ENCODE measurements at regions not wholly inside any gene's neighbourhood (a gene's known extent, or its start where the extent isn't known, plus 50 kb on each side); places are given as distances from the start of the nearest gene placed in this dataset.

DNA sequence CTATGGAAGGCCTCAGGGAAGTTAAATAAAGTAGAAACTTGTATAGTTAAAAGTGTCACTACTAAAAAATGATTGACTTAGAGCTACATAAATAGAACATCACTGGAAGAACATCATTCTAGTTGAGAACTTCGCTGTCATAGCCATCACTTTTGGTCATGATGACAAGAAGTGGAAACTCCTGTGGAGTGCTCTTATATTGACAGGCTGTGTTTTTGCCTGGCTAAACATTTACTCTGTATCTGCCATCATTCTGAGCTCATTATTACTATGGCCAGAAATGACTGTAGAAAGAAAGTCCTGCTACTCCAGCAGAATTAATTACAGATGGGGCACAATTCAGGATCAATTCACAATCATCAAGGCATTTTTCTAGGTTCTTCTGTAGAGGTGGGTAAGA, 165.1 kb upstream of the GOLIM4 start:
- no peak for DNase-seq
- no peaks in the 10 kb centered on the region for H3K27me3 Mint-ChIP-seq

DNA sequence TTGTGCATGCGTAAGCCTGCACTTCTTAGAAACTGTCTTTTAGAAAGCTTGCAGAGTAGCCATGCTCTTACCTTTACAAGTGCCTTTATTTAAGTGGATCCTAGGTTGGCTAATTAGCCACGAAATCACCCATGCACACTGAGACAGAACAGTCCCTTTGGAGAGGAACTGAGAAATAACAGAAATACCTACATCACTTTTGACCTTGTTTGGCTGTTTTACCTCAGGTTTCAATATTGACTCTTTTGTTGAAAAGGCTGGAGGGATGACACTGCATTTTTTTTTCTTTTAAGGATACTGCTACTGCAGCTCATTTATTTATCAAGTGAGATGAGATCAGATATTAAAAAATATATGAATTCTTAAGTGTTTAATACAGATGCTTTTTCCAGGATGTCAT, 155.6 kb upstream of the GOLIM4 start:
- Mint-ChIP-seq H3K4me3 (no peak overlapping the region), H3K27me3 (peaks cover 57% of the 10 kb centered on the region)

More for the DNA sequence above, 165.1 kb upstream of the GOLIM4 start:
- no peak overlapping the region for H3K4me3 Mint-ChIP-seq
- no peaks in the 10 kb centered on the region for H3K36me3 Mint-ChIP-seq (ENCODE audit: low read depth)
- no peaks in the 10 kb centered on the region for H3K4me1 Mint-ChIP-seq (ENCODE audit: low read depth)
- peaks cover 3% of the 10 kb centered on the region for H3K9me3 Mint-ChIP-seq
- no peak overlapping the region for H3K27ac Mint-ChIP-seq

DNA sequence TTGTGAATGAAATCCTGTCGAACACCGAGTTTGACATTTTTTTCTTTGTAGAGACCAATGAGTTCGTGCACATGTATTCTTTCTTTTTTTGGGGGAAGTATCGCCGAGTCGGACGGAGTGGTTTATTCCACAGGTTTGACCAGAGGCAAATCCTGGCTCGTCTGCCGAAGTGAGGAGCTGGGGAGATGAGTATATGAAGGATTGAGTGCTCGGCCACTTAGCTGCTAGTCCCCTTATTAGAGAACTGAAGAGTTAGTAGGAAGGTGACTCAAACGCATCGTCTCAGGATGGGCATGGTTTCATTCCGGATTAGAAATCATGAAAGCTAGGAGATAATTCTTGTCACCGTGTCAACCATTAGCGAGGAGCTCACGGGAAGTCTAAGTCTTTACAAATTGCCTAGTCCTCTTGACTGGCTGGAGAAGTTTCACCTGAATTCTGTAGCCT, 154.7 kb upstream of the GOLIM4 start:
- Mint-ChIP-seq H3K4me1 (ENCODE audit: low read depth) (peaks cover 12% of the 10 kb centered on the region), H3K27me3 (peaks cover 60% of the 10 kb centered on the region), H3K9me3 (no peaks in the 10 kb centered on the region), H3K4me3 (peak overlapping the region; percentile 60), H3K27ac (no peak overlapping the region), H3K36me3 (ENCODE audit: low read depth) (no peaks in the 10 kb centered on the region)
- DNase-seq, result no peak

More for the DNA sequence above, 155.6 kb upstream of the GOLIM4 start:
- Mint-ChIP-seq H3K27ac (no peak overlapping the region), H3K36me3 (ENCODE audit: low read depth) (no peaks in the 10 kb centered on the region), H3K4me1 (ENCODE audit: low read depth) (peaks cover 12% of the 10 kb centered on the region), H3K9me3 (no peaks in the 10 kb centered on the region)
- DNase-seq, result no peak

- peak overlapping the region; percentile 60 for H3K4me3 Mint-ChIP-seq
- H3K27me3 Mint-ChIP-seq, result peaks cover 60% of the 10 kb centered on the region
- H3K27ac Mint-ChIP-seq, result no peak overlapping the region
- no peaks in the 10 kb centered on the region for H3K9me3 Mint-ChIP-seq
- no peaks in the 10 kb centered on the region for H3K36me3 Mint-ChIP-seq (ENCODE audit: low read depth)
- DNase-seq, result peak; percentile 32
- peaks cover 12% of the 10 kb centered on the region for H3K4me1 Mint-ChIP-seq (ENCODE audit: low read depth)
Measured at GRCh38 chr3:168249550-168250414, 154.1 kb upstream of the GOLIM4 start.

DNA sequence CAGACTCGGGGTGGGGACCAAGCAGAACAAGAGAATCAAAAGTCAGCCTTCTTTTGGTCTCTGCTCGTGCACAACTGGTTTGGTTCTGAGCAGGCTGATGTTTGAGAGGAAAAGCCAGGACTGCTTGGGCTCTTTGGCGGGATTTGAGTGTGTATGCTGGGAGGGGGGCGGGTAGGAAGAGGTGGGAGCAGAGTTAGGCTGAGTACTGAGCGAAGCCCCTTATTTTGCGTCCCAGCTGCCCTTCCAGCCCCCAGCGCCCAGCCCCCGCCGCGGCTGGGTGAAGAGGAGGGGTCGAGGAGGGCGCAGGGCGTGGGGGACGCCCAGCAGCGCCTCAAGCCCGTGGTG, 153.5 kb upstream of the GOLIM4 start:
- DNase-seq, result no peak
- peak overlapping the region; percentile 51 for H3K4me3 Mint-ChIP-seq
- H3K9me3 Mint-ChIP-seq, result no peaks in the 10 kb centered on the region

GRCh38 chr3:168248383-168249204, 152.9 kb upstream of the GOLIM4 start:
- Mint-ChIP-seq H3K27me3 (peaks cover 57% of the 10 kb centered on the region), H3K36me3 (ENCODE audit: low read depth) (no peaks in the 10 kb centered on the region), H3K9me3 (no peaks in the 10 kb centered on the region), H3K27ac (no peak overlapping the region), H3K4me1 (ENCODE audit: low read depth) (peaks cover 12% of the 10 kb centered on the region), H3K4me3 (peak overlapping the region; percentile 51)
- DNase-seq, result no peak

More for the DNA sequence above, 153.5 kb upstream of the GOLIM4 start:
- peaks cover 60% of the 10 kb centered on the region for H3K27me3 Mint-ChIP-seq
- H3K36me3 Mint-ChIP-seq (ENCODE audit: low read depth), result no peaks in the 10 kb centered on the region
- H3K27ac Mint-ChIP-seq, result no peak overlapping the region
- H3K4me1 Mint-ChIP-seq (ENCODE audit: low read depth), result peaks cover 12% of the 10 kb centered on the region

DNA sequence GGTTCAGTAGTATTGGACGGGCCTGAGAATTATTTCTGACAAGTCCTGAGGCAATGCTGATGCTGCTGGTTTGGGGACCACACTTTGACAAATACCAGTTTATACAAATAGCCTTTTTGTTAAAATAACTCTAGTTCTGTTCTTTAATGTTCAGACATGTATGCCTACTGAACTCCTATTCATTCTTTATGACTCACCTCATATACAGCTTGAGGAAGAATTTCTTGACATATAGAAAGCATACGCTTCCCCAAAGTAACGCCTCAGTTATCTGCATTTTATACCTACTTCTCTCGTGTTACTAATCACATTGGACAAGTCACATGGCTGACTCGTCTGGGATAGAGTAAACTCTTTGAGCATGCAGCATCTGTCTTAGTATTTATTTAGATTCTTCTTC, 145.4 kb upstream of the GOLIM4 start:
- Mint-ChIP-seq H3K27ac (no peak overlapping the region), H3K4me1 (ENCODE audit: low read depth) (no peaks in the 10 kb centered on the region), H3K27me3 (peaks cover 4% of the 10 kb centered on the region), H3K36me3 (ENCODE audit: low read depth) (no peaks in the 10 kb centered on the region), H3K9me3 (no peaks in the 10 kb centered on the region), H3K4me3 (no peak overlapping the region)
- no peak for DNase-seq

GRCh38 chr3:168239287-168239686, 143.6 kb upstream of the GOLIM4 start:
- no peaks in the 10 kb centered on the region for H3K4me1 Mint-ChIP-seq (ENCODE audit: low read depth)
- H3K27me3 Mint-ChIP-seq, result no peaks in the 10 kb centered on the region
- H3K36me3 Mint-ChIP-seq (ENCODE audit: low read depth), result no peaks in the 10 kb centered on the region
- H3K9me3 Mint-ChIP-seq, result no peaks in the 10 kb centered on the region
- H3K27ac Mint-ChIP-seq, result no peak overlapping the region
- no peak overlapping the region for H3K4me3 Mint-ChIP-seq
- no peak for DNase-seq

GRCh38 chr3:168233001-168233400, 137.3 kb upstream of the GOLIM4 start:
- no peak overlapping the region for H3K4me3 Mint-ChIP-seq
- DNase-seq, result no peak
- H3K27ac Mint-ChIP-seq, result no peak overlapping the region
- H3K4me1 Mint-ChIP-seq (ENCODE audit: low read depth), result no peaks in the 10 kb centered on the region
- H3K9me3 Mint-ChIP-seq, result no peaks in the 10 kb centered on the region
- H3K27me3 Mint-ChIP-seq, result no peaks in the 10 kb centered on the region
- H3K36me3 Mint-ChIP-seq (ENCODE audit: low read depth), result no peaks in the 10 kb centered on the region

DNA sequence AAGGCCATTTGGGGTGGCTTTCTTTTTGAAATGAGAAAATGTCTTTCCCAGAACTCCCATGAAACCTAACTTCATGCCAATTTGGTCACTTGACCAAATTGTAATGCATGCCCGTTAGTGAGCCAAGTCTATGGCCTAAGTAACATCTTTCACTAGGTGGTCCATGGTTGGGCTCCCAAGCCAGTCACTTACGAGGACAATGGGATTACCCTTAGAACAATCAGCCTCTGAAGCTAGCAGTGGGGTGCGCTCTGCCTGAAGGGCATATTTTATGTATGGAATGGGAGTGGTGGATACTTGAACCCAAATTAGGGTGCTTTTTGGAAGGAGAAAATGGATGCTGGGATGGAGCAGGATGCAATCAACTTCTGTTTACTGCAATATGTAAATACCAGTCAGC, 127.4 kb upstream of the GOLIM4 start:
- Mint-ChIP-seq H3K9me3 (no peaks in the 10 kb centered on the region), H3K27ac (no peak overlapping the region), H3K36me3 (ENCODE audit: low read depth) (no peaks in the 10 kb centered on the region), H3K4me1 (ENCODE audit: low read depth) (no peaks in the 10 kb centered on the region), H3K4me3 (no peak overlapping the region), H3K27me3 (peaks cover 4% of the 10 kb centered on the region)
- DNase-seq, result no peak

- no peak for DNase-seq
- no peaks in the 10 kb centered on the region for H3K9me3 Mint-ChIP-seq
- no peak overlapping the region for H3K27ac Mint-ChIP-seq
- H3K27me3 Mint-ChIP-seq, result peaks cover 4% of the 10 kb centered on the region
- no peaks in the 10 kb centered on the region for H3K4me1 Mint-ChIP-seq (ENCODE audit: low read depth)
- H3K36me3 Mint-ChIP-seq (ENCODE audit: low read depth), result no peaks in the 10 kb centered on the region
- no peak overlapping the region for H3K4me3 Mint-ChIP-seq
Measured at GRCh38 chr3:168220556-168220955, 124.8 kb upstream of the GOLIM4 start.

GRCh38 chr3:168219530-168219929, 123.8 kb upstream of the GOLIM4 start:
- Mint-ChIP-seq H3K36me3 (ENCODE audit: low read depth) (no peaks in the 10 kb centered on the region), H3K4me1 (ENCODE audit: low read depth) (no peaks in the 10 kb centered on the region), H3K27ac (no peak overlapping the region), H3K27me3 (peaks cover 4% of the 10 kb centered on the region), H3K4me3 (no peak overlapping the region), H3K9me3 (no peaks in the 10 kb centered on the region)
- no peak for DNase-seq

DNA sequence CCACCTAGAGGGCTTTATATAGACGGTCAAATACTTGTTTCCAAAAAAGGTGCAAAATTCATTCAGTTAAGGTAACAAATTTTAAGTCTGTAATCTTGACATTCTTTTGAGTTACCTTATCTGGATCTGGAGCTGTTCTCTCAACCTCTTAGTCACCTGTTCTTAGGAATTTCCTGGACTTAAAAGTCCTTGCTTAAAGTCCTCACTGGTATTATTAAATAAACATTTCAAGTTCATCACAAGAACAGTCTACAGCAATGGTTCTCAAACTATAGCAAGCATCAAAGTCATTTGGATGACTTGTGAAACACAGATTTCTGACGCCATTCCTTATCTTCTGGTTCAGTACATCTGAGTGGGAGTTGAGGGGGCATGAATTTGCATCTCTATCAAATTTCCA, 122.9 kb upstream of the GOLIM4 start:
- peaks cover 4% of the 10 kb centered on the region for H3K27me3 Mint-ChIP-seq
- no peak overlapping the region for H3K4me3 Mint-ChIP-seq
- H3K9me3 Mint-ChIP-seq, result no peaks in the 10 kb centered on the region
- H3K27ac Mint-ChIP-seq, result no peak overlapping the region
- H3K36me3 Mint-ChIP-seq (ENCODE audit: low read depth), result no peaks in the 10 kb centered on the region
- no peak for DNase-seq
- peaks cover 6% of the 10 kb centered on the region for H3K4me1 Mint-ChIP-seq (ENCODE audit: low read depth)

GRCh38 chr3:168216851-168217250, 121.1 kb upstream of the GOLIM4 start:
- no peak for DNase-seq
- Mint-ChIP-seq H3K27me3 (no peaks in the 10 kb centered on the region), H3K9me3 (no peaks in the 10 kb centered on the region), H3K27ac (no peak overlapping the region), H3K36me3 (ENCODE audit: low read depth) (no peaks in the 10 kb centered on the region), H3K4me3 (no peak overlapping the region), H3K4me1 (ENCODE audit: low read depth) (peaks cover 9% of the 10 kb centered on the region)

- no peak overlapping the region for H3K27ac Mint-ChIP-seq
- H3K4me1 Mint-ChIP-seq (ENCODE audit: low read depth), result peaks cover 9% of the 10 kb centered on the region
- no peaks in the 10 kb centered on the region for H3K27me3 Mint-ChIP-seq
- H3K4me3 Mint-ChIP-seq, result peak overlapping the region; percentile 5
- no peaks in the 10 kb centered on the region for H3K36me3 Mint-ChIP-seq (ENCODE audit: low read depth)
- H3K9me3 Mint-ChIP-seq, result no peaks in the 10 kb centered on the region
- DNase-seq, result no peak
Measured at GRCh38 chr3:168213920-168214319, 118.2 kb upstream of the GOLIM4 start.
